HL-60 (cell line): ENCODE measurements at regions not wholly inside any gene's neighbourhood (a gene's known extent, or its start where the extent isn't known, plus 50 kb on each side); places are given as distances from the start of the nearest gene placed in this dataset.

Experiments
- DNase-seq, 2 experiments: peaks; one replicate each; pipeline ENCODE4 v3.0.0-alpha.2; 2010 to 2020; ENCODE audit warnings: low read depth in 1 of 2, low spot score in 1 of 2
- H3K27ac ChIP-seq: fragments of 250-450 bp; sonication (Bioruptor Pico); replicated peaks from 2 replicates; pipeline ENCODE4 v1.5.1; 2020; ENCODE audit warnings: mild to moderate bottlenecking, moderate library complexity
- H3K27me3 ChIP-seq: fragments of 250-450 bp; sonication (Bioruptor Pico); 2 replicates; pipeline ENCODE4 v1.5.1; 2021; ENCODE audit warnings: mild to moderate bottlenecking, moderate library complexity; ENCODE audit not compliant: insufficient read depth, poor library complexity, severe bottlenecking
- H3K4me3 ChIP-seq: replicated peaks from 2 replicates; pipeline ENCODE4 v1.5.1; 2011; ENCODE audit warnings: mild to moderate bottlenecking, control low read depth, low read length; ENCODE audit not compliant: insufficient read depth
- GABPA ChIP-seq: IDR thresholded peaks from 2 replicates; pipeline ENCODE4 v1.6.1; 2012; ENCODE audit warnings: low read depth
- POLR2AphosphoS5 ChIP-seq: IDR thresholded peaks from 2 replicates; pipeline ENCODE4 v1.6.1; 2012; ENCODE audit warnings: low read depth
- SPI1 ChIP-seq: IDR thresholded peaks from 2 replicates; pipeline ENCODE4 v1.6.1; 2012; ENCODE audit warnings: low read depth, mild to moderate bottlenecking, borderline replicate concordance
- TF ChIP-seq, protein P1 (sequence below): IDR thresholded peaks from 2 replicates; pipeline ENCODE4 v1.6.1; 2012; ENCODE audit warnings: low read depth; ENCODE audit not compliant: insufficient replicate concordance
- TF ChIP-seq, protein P2 (sequence below): IDR thresholded peaks from one replicate; pipeline ENCODE4 v1.5.1; 2011; ENCODE audit warnings: low read length, control low read depth, inconsistent platforms; ENCODE audit not compliant: insufficient read depth

DNA sequence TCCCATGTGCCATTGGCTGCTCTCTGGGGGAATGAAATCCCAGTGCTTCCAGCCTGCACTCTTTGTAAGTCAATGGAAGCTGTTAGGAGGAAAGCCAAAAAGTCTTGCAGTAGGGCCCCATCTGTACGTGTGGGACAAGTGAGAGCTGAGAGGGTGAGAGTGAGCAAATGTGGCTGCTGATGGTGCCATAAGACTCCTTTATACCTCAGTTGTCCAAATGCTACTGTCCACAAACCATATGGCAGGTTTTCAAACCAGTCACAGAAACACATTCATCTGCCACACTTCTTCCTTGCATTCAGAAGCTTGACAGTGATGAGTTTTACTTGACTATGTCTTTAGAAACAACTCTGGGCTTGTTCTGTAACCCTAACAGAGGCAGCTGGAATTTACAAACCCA, 543.8 kb downstream of the CSNK1G3 start:
- no peak overlapping the region for H3K27ac ChIP-seq
- H3K27me3 ChIP-seq: no peaks in the 10 kb centered on the region
- DNase-seq: no peak
- TF ChIP-seq POLR2AphosphoS5 (no peak), SPI1 (no peak), GABPA (no peak)
- TF ChIP-seq, protein P1, sequence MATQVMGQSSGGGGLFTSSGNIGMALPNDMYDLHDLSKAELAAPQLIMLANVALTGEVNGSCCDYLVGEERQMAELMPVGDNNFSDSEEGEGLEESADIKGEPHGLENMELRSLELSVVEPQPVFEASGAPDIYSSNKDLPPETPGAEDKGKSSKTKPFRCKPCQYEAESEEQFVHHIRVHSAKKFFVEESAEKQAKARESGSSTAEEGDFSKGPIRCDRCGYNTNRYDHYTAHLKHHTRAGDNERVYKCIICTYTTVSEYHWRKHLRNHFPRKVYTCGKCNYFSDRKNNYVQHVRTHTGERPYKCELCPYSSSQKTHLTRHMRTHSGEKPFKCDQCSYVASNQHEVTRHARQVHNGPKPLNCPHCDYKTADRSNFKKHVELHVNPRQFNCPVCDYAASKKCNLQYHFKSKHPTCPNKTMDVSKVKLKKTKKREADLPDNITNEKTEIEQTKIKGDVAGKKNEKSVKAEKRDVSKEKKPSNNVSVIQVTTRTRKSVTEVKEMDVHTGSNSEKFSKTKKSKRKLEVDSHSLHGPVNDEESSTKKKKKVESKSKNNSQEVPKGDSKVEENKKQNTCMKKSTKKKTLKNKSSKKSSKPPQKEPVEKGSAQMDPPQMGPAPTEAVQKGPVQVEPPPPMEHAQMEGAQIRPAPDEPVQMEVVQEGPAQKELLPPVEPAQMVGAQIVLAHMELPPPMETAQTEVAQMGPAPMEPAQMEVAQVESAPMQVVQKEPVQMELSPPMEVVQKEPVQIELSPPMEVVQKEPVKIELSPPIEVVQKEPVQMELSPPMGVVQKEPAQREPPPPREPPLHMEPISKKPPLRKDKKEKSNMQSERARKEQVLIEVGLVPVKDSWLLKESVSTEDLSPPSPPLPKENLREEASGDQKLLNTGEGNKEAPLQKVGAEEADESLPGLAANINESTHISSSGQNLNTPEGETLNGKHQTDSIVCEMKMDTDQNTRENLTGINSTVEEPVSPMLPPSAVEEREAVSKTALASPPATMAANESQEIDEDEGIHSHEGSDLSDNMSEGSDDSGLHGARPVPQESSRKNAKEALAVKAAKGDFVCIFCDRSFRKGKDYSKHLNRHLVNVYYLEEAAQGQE: no peak
- TF ChIP-seq, protein P2, sequence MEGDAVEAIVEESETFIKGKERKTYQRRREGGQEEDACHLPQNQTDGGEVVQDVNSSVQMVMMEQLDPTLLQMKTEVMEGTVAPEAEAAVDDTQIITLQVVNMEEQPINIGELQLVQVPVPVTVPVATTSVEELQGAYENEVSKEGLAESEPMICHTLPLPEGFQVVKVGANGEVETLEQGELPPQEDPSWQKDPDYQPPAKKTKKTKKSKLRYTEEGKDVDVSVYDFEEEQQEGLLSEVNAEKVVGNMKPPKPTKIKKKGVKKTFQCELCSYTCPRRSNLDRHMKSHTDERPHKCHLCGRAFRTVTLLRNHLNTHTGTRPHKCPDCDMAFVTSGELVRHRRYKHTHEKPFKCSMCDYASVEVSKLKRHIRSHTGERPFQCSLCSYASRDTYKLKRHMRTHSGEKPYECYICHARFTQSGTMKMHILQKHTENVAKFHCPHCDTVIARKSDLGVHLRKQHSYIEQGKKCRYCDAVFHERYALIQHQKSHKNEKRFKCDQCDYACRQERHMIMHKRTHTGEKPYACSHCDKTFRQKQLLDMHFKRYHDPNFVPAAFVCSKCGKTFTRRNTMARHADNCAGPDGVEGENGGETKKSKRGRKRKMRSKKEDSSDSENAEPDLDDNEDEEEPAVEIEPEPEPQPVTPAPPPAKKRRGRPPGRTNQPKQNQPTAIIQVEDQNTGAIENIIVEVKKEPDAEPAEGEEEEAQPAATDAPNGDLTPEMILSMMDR: no peak
- no peak overlapping the region for H3K4me3 ChIP-seq

DNA sequence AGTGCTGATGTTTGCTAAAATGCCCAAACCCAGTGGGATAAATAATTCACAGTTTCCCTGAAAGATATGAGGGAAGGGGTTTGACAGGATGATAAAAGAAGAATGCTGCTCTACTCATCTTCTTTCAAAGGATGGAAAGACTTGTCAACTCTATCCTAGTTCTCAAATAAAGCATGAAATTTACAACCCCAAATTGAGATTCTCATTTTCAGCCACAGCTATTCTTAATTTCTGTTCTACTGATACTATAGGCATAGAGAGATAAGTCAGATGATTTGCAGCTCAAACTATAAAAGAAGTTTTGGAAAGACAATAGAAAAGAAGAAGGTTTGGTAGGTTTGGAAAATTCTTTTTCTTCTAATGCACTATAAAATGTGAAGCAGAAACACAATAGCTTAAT, 542.6 kb downstream of the CSNK1G3 start:
- TF ChIP-seq, protein P2: no peak
- TF ChIP-seq GABPA: no peak
- no peak for TF ChIP-seq SPI1
- TF ChIP-seq, protein P1: no peak
- TF ChIP-seq POLR2AphosphoS5: no peak
- H3K27me3 ChIP-seq: no peaks in the 10 kb centered on the region
- no peak overlapping the region for H3K4me3 ChIP-seq
- no peak for DNase-seq
- H3K27ac ChIP-seq: no peak overlapping the region

DNA sequence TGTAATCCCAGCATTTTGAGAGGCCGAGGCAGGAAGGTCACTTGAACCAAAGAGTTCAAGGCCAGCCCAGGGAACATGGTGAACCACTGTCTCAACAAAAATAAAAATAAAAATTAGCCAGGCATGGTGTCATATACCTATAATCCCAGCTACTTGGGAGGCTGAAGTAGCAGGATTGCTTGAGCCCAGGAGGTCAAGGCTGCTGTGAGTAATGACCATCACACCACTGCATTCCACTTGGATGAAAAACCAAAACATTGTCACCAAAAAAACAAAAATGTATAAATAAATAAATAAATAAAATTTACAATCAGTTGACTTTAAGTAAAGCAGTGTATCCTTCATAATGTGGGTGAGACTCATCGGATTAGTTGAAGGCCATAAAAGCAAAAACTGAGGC, 541.4 kb downstream of the CSNK1G3 start:
- H3K4me3 ChIP-seq: no peak overlapping the region
- H3K27me3 ChIP-seq: no peaks in the 10 kb centered on the region
- DNase-seq: no peak
- TF ChIP-seq GABPA (no peak), SPI1 (no peak), POLR2AphosphoS5 (no peak)
- TF ChIP-seq, protein P2: no peak
- TF ChIP-seq, protein P1: no peak
- no peak overlapping the region for H3K27ac ChIP-seq
